ENCODE measurements at regions not wholly inside any gene's neighbourhood (a gene's known extent, or its start where the extent isn't known, plus 50 kb on each side); places are given as distances from the start of the nearest gene placed in this dataset.
A peak's percentile ranks its signal among the peaks of the same experiment; 100 is the strongest.
"Not testable (repeated sequence)": the region's sequence is repeated elsewhere in the genome, so short reads cannot be mapped to it uniquely, and the experiment has no call there.

- peak; percentile 33 for DNase-seq
- Histone ChIP-seq H3K36me3 (replicated peaks; ENCODE audit: control insufficient read depth, insufficient read depth, low read length) (no peaks in the 10 kb centered on the region), H3K4me3 (ENCODE audit: insufficient read depth, low read depth, low read length) (no peak overlapping the region), H3K27me3 (ENCODE audit: control insufficient read depth, insufficient read depth, low read length) (no peaks in the 10 kb centered on the region)
Measured at GRCh38 chr9:110126986-110127864, 80.7 kb downstream of the C9orf152 start.

GRCh38 chr9:110128664-110129329, 79.2 kb downstream of the C9orf152 start:
- no peak for DNase-seq
- Histone ChIP-seq H3K27me3 (ENCODE audit: control insufficient read depth, insufficient read depth, low read length) (no peaks in the 10 kb centered on the region), H3K36me3 (replicated peaks; ENCODE audit: control insufficient read depth, insufficient read depth, low read length) (no peaks in the 10 kb centered on the region), H3K4me3 (ENCODE audit: insufficient read depth, low read depth, low read length) (no peak overlapping the region)

GRCh38 chr9:110129425-110129824, 78.5 kb downstream of the C9orf152 start:
- Histone ChIP-seq H3K36me3 (replicated peaks; ENCODE audit: control insufficient read depth, insufficient read depth, low read length) (no peaks in the 10 kb centered on the region), H3K27me3 (ENCODE audit: control insufficient read depth, insufficient read depth, low read length) (no peaks in the 10 kb centered on the region), H3K4me3 (ENCODE audit: insufficient read depth, low read depth, low read length) (no peak overlapping the region)
- no peak for DNase-seq

- DNase-seq = no peak
- Histone ChIP-seq H3K36me3 (replicated peaks; ENCODE audit: control insufficient read depth, insufficient read depth, low read length) (no peaks in the 10 kb centered on the region), H3K4me3 (ENCODE audit: insufficient read depth, low read depth, low read length) (no peak overlapping the region)
Measured at GRCh38 chr9:110130211-110130610, 77.7 kb downstream of the C9orf152 start.

GRCh38 chr9:110130791-110131416, 77.1 kb downstream of the C9orf152 start:
- DNase-seq = no peak
- Histone ChIP-seq H3K27me3 (ENCODE audit: control insufficient read depth, insufficient read depth, low read length) (no peaks in the 10 kb centered on the region), H3K4me3 (ENCODE audit: insufficient read depth, low read depth, low read length) (no peak overlapping the region), H3K36me3 (replicated peaks; ENCODE audit: control insufficient read depth, insufficient read depth, low read length) (no peaks in the 10 kb centered on the region)

More at GRCh38 chr9:110130211-110130610, 77.7 kb downstream of the C9orf152 start:
- H3K27me3 ChIP-seq (ENCODE audit: control insufficient read depth, insufficient read depth, low read length) = no peaks in the 10 kb centered on the region

- Histone ChIP-seq H3K36me3 (replicated peaks; ENCODE audit: control insufficient read depth, insufficient read depth, low read length) (peaks cover under 1% of the 10 kb centered on the region), H3K27me3 (ENCODE audit: control insufficient read depth, insufficient read depth, low read length) (no peaks in the 10 kb centered on the region), H3K4me3 (ENCODE audit: insufficient read depth, low read depth, low read length) (no peak overlapping the region)
- DNase-seq = peak; percentile 41
Measured at GRCh38 chr9:110131499-110131898, 76.5 kb downstream of the C9orf152 start.

- not testable (repeated sequence) for H3K36me3 ChIP-seq (replicated peaks; ENCODE audit: control insufficient read depth, insufficient read depth, low read length)
Measured at GRCh38 chr9:110132531-110132930, 75.4 kb downstream of the C9orf152 start.

GRCh38 chr9:110133059-110133458, 74.9 kb downstream of the C9orf152 start:
- peaks cover 4% of the 10 kb centered on the region for H3K36me3 ChIP-seq (replicated peaks; ENCODE audit: control insufficient read depth, insufficient read depth, low read length)
- no peak overlapping the region for H3K4me3 ChIP-seq (ENCODE audit: insufficient read depth, low read depth, low read length)
- H3K27me3 ChIP-seq (ENCODE audit: control insufficient read depth, insufficient read depth, low read length) = no peaks in the 10 kb centered on the region
- no peak for DNase-seq

More at GRCh38 chr9:110132531-110132930, 75.4 kb downstream of the C9orf152 start:
- H3K4me3 ChIP-seq (ENCODE audit: insufficient read depth, low read depth, low read length); DNase-seq; H3K27me3 ChIP-seq (ENCODE audit: control insufficient read depth, insufficient read depth, low read length): not testable (repeated sequence)

- H3K27me3 ChIP-seq (ENCODE audit: control insufficient read depth, insufficient read depth, low read length) = no peaks in the 10 kb centered on the region
- DNase-seq = no peak
- H3K4me3 ChIP-seq (ENCODE audit: insufficient read depth, low read depth, low read length) = no peak overlapping the region
- peaks cover 6% of the 10 kb centered on the region for H3K36me3 ChIP-seq (replicated peaks; ENCODE audit: control insufficient read depth, insufficient read depth, low read length)
Measured at GRCh38 chr9:110133608-110134210, 74.2 kb downstream of the C9orf152 start.

GRCh38 chr9:110135846-110136245, 72.1 kb downstream of the C9orf152 start:
- no peak for DNase-seq
- Histone ChIP-seq H3K4me3 (ENCODE audit: insufficient read depth, low read depth, low read length) (no peak overlapping the region), H3K27me3 (ENCODE audit: control insufficient read depth, insufficient read depth, low read length) (no peaks in the 10 kb centered on the region), H3K36me3 (replicated peaks; ENCODE audit: control insufficient read depth, insufficient read depth, low read length) (peaks cover 6% of the 10 kb centered on the region)

- no peaks in the 10 kb centered on the region for H3K27me3 ChIP-seq (ENCODE audit: control insufficient read depth, insufficient read depth, low read length)
- no peak overlapping the region for H3K4me3 ChIP-seq (ENCODE audit: insufficient read depth, low read depth, low read length)
- no peak for DNase-seq
- peaks cover 6% of the 10 kb centered on the region for H3K36me3 ChIP-seq (replicated peaks; ENCODE audit: control insufficient read depth, insufficient read depth, low read length)
Measured at GRCh38 chr9:110136802-110137201, 71.2 kb downstream of the C9orf152 start.

GRCh38 chr9:110140276-110140675, 67.7 kb downstream of the C9orf152 start:
- no peaks in the 10 kb centered on the region for H3K27me3 ChIP-seq (ENCODE audit: control insufficient read depth, insufficient read depth, low read length)
- no peak overlapping the region for H3K4me3 ChIP-seq (ENCODE audit: insufficient read depth, low read depth, low read length)
- no peak for DNase-seq
- peaks cover 6% of the 10 kb centered on the region for H3K36me3 ChIP-seq (replicated peaks; ENCODE audit: control insufficient read depth, insufficient read depth, low read length)

- Histone ChIP-seq H3K27me3 (ENCODE audit: control insufficient read depth, insufficient read depth, low read length) (no peaks in the 10 kb centered on the region), H3K4me3 (ENCODE audit: insufficient read depth, low read depth, low read length) (no peak overlapping the region), H3K36me3 (replicated peaks; ENCODE audit: control insufficient read depth, insufficient read depth, low read length) (peaks cover 6% of the 10 kb centered on the region)
- no peak for DNase-seq
Measured at GRCh38 chr9:110141227-110141793, 66.6 kb downstream of the C9orf152 start.

- DNase-seq = no peak
- Histone ChIP-seq H3K27me3 (ENCODE audit: control insufficient read depth, insufficient read depth, low read length) (no peaks in the 10 kb centered on the region), H3K36me3 (replicated peaks; ENCODE audit: control insufficient read depth, insufficient read depth, low read length) (peaks cover 2% of the 10 kb centered on the region), H3K4me3 (ENCODE audit: insufficient read depth, low read depth, low read length) (no peak overlapping the region)
Measured at GRCh38 chr9:110142253-110142652, 65.7 kb downstream of the C9orf152 start.

Data from H7 (cell line).